Amniotic epithelial cell (primary cell): ENCODE measurements at regions not wholly inside any gene's neighbourhood (a gene's known extent, or its start where the extent isn't known, plus 50 kb on each side); places are given as distances from the start of the nearest gene placed in this dataset.
A peak's percentile ranks its signal among the peaks of the same experiment; 100 is the strongest.
"Not testable (repeated sequence)": the region's sequence is repeated elsewhere in the genome, so short reads cannot be mapped to it uniquely, and the experiment has no call there.

Experiments used
- DNase-seq: peaks from one replicate; pipeline ENCODE4 v3.0.0-alpha.2; 2010; ENCODE audit warnings: low read depth

DNA sequence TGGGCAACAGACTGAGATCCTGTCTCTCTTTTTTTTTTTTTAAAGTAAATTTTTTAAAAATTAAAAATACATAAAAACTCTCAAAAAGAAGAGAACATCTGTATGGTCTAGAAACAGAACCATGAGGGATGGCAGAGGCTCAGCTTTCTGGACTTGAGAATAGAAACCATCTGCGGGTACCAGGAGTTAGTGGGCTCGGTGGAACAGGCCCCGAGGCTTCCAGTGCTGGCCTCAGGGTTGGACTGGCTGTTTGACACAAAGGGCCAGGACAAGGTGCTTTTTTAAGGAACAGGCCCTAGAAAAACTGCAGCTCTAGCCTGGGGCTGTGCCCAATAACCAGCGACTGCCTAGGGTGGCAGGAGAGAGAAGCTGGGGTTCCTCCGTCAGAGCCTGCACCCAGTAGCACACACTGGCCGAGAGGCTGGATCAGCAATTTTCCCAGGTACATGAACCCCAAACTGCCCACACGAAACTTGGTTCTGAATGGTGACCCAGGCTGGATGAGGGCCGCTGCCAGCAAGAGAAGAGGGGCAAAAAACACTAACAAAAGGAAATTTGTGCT is 131.0 kb upstream of the OLIG3 start:
- no peak for DNase-seq

- DNase-seq = no peak
Measured at GRCh38 chr6:137625808-137626207, 131.6 kb upstream of the OLIG3 start.

DNA sequence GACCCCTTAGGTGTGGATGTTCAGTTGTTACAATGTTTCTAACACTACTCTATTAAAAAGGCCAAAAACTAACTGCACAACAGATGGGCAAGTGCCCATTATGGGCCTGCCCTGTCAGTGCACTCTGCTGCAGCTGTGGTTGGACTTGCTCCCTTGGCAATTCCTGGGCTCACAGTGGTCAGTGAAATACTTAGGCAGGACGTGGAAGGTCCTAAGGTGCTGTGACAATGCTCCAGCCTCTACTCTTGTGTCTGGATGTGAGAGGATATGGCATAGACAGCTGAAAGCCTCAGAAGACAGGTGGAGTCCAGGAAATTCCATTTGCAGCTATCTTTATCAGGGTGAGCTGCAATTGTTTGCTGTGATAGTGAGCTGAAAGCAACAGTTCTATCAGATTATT is 136.5 kb upstream of the OLIG3 start:
- DNase-seq = no peak

GRCh38 chr6:137631323-137631722 is 137.1 kb upstream of the OLIG3 start:
- DNase-seq = no peak

DNA sequence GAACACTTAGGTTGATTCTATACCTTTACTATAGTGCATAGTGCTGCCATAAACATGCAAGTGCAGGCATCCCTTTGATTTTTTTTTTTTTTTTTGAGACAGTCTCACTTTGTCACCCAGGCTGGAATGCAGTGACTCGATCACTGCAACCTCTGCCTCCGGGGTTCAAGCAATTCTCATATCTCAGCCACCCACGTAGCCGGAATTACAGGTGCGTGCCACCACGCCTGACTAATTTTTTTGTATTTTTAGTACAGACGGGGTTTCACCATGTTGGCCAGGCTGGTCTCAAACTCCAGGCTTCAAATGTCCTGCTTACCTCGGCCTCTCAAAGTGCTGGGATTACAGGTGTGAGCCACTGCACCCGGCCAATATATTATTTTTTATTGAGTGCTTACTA is 140.0 kb upstream of the OLIG3 start:
- not testable (repeated sequence) for DNase-seq

DNA sequence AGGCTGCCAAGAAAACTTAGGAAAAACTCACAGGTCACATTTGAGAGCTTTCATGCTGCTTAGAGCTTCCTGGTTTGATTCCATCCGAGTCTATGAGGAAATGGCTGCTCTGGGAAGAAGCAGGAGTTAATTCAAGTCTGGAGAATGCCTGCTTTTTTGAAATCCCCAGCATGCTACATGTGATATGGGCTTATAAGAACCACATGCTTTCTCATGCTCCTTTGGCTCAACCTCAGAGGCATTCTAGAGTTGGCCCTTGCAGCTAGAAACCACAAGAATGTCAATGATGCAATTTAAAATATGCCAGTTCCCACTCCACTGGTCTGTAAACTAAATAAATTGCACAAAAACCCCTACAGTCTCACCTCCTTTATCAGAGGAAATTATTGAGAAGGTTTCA is 142.9 kb upstream of the OLIG3 start:
- DNase-seq = peak; percentile 100

- DNase-seq = peak; percentile 64
Measured at GRCh38 chr6:137638926-137639706, 144.9 kb upstream of the OLIG3 start.

DNA sequence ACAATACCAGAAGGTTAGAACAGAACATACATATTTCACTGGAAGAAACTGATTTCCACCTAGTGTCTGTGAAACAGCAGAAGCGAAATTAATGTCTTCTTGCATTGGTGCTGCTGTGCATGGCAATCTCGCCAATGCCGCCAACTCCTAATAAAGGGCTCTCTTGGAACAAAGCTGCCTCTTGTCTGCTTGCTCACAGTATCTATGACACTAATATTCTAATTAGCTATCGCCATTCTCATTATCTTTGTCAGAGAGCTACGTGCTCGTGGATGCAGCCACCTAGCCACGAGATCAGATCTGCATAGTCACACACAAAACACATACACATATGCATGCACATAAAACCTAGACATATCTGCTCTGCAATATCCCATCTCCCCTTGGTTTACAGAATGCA is 145.9 kb upstream of the OLIG3 start:
- no peak for DNase-seq

- peak; percentile 70 for DNase-seq
Measured at GRCh38 chr6:137641474-137642077, 147.4 kb upstream of the OLIG3 start.

DNA sequence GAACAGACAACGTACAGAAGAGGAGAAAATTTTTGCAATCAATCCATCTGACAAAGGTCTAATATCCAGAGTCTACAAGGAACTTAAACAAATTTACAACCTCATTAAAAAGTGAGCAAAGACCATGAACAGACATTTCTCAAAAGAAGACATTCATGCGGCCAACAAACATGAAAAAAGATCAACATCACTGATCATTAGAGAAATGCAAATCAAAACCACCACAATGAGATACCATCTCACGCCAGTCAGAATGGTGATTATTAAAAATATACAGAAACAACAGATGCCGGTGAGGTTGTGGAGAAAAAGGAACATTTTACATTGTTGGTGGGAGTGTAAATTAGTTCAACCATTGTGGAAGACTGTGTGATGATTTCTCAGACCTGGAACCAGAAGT is 149.0 kb upstream of the OLIG3 start:
- DNase-seq = not testable (repeated sequence)

GRCh38 chr6:137643644-137644043 is 149.4 kb upstream of the OLIG3 start:
- DNase-seq = not testable (repeated sequence)

DNA sequence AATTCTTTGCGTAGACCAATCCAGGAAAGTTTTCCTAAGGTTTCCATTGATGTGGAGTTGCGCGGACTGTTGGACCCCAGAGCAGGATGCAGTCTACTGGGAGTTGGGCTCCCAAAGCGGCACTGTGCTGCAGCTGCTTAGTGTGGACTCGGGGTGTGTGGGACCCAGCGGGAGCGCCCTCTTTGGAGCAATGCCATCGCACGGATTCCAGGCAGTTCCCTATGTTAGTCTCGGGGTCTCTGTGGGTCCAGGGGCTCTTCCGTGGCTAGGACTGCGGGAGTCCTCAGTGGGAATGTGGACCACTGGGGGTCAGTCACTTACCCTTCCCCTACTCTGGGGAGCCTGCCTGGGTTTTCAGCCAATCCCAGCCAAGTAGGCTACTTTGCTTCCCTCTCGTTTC is 151.7 kb upstream of the OLIG3 start:
- no peak for DNase-seq

DNA sequence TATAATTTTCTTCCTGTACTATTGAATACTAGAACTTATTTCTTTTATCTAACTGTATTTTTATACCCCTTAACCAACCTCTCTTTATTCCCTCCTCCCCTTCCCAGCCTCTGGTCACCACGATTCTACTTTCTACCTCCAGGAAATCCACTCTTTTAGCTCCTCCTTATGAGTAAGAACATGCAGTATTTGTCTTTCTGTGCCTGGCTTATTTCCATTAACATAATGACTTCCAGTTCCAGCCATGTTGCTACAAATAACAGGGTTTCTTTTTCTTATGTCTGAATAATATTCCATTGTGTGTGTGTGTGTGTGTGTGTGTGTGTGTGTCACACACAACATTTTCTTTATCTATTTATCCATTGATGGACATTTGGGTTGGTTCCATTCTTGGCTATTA is 152.3 kb upstream of the OLIG3 start:
- DNase-seq = no peak

- DNase-seq = peak; percentile 15
Measured at GRCh38 chr6:137647762-137648447, 153.7 kb upstream of the OLIG3 start.

GRCh38 chr6:137650720-137651119 is 156.5 kb upstream of the OLIG3 start:
- DNase-seq = no peak

- DNase-seq = no peak
Measured at GRCh38 chr6:137651178-137651577, 157.0 kb upstream of the OLIG3 start.

DNA sequence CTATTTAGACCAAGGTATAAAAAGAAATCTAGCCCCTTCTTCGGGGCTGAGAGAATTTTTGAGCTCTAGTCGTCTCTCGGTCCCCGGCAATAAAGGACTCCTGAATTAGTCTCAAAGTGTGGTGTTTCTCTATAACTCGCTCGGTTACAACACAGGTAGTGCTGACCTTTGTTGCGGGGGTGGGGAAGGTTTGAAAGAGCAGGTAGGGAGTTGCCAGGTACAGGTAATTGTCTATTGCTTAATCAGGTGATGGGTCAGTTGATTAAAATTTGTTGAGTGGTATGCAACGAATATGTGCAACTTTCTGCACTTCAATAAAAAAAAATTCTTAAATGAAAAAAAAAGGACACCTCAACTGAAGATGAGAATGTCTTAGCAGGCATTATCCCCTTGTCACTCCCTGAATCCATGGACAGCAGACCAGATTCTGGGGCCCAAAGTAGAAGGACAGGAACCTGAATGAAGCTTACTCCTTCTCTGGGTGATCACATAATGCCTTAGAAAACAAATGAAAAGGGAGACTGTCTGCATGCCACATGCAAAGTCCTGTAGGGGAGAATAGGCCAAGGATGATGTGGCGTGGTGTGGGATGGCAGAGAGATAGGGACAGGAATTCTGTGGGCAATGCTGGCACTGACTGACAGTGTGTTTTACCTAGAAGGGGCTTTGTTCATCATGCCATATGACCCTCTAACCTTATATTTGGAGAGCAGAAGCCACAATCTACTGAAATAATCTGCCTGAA is 157.6 kb upstream of the OLIG3 start:
- DNase-seq = no peak

DNA sequence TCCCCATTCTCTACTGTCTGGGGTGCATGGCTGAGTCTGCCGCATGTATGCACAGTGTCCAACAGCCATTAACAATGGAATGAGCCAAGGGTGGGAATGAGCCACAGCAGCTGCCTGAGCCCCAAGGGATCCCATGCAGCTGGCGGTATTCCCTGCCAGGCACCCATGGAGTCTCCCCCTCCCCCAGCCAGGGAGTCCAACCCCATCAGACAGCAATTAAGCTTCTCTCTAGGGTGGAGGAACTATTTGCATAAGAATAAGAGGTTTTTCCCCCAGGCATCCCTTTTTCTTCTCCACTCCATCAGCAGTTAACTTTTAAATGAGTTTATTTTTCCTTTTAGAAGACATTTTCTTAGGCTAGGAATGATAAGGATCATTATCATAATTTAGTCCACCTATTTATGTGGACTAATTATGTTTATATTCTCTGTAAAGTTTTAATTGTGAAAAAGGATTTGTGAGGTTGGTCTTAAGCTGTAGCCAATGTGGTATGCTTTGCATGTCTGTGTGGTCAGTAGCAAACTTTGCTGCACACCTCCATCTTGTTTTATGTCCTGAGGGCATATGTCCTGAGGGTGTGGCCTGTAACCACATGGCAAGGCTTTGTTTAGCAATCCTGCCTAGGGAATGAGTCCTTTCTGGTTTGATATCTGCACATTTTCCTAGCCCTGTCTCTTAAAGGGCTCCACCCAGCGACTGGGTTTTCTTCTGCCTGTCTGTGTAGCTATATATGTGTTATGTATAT is 158.9 kb upstream of the OLIG3 start:
- DNase-seq = no peak

GRCh38 chr6:137653706-137654059 is 159.5 kb upstream of the OLIG3 start:
- DNase-seq = no peak

GRCh38 chr6:137654365-137654981 is 160.3 kb upstream of the OLIG3 start:
- no peak for DNase-seq

DNA sequence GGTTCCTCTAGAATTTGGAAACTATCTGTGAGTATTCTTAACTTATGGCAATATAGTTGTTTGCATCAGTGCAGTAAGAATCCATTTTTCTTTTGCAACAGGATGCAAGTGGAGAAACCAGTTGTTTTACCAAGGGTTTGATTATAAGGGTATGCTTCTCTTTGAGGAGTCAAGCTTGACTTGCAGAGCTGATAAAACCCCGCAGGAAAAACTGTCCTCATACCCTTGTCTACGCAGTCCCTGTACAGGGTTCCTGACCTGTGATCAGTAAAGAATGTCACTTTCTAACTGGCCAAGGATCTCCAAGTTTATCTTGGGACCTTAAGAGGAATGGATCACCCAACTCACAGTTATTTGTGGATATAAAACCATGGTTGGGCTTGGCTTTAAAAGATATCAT is 161.1 kb upstream of the OLIG3 start:
- DNase-seq = no peak
